HepG2 (cell line): ENCODE measurements at regions not wholly inside any gene's neighbourhood (a gene's known extent, or its start where the extent isn't known, plus 50 kb on each side); places are given as distances from the start of the nearest gene placed in this dataset.

Source experiments
- JDP2 ChIP-seq: sonication (generic); formaldehyde crosslinking; IDR thresholded peaks from 2 replicates; pipeline ENCODE4 v1.8.1; 2022; ENCODE audit warnings: missing genetic modification reagents, borderline replicate concordance
- ZNF432 ChIP-seq: sonication (generic); formaldehyde crosslinking; IDR thresholded peaks from 2 replicates; pipeline ENCODE4 v1.5.0; 2020; ENCODE audit warnings: missing genetic modification reagents, mild to moderate bottlenecking, borderline replicate concordance
- ZNF572 ChIP-seq: sonication (generic); formaldehyde crosslinking; IDR thresholded peaks from 2 replicates; pipeline ENCODE4 v1.5.1; 2020; ENCODE audit warnings: mild to moderate bottlenecking, missing genetic modification reagents
- TF ChIP-seq, protein P1 (sequence below): sonication (generic); formaldehyde crosslinking; conservative IDR thresholded peaks from 2 replicates; pipeline ENCODE4 v1.8.1; 2023; ENCODE audit warnings: missing genetic modification reagents
- TF ChIP-seq, protein P2 (sequence below): sonication (generic); formaldehyde crosslinking; IDR thresholded peaks from 2 replicates; pipeline ENCODE4 v1.4.0; 2020; ENCODE audit warnings: mild to moderate bottlenecking, missing genetic modification reagents

DNA sequence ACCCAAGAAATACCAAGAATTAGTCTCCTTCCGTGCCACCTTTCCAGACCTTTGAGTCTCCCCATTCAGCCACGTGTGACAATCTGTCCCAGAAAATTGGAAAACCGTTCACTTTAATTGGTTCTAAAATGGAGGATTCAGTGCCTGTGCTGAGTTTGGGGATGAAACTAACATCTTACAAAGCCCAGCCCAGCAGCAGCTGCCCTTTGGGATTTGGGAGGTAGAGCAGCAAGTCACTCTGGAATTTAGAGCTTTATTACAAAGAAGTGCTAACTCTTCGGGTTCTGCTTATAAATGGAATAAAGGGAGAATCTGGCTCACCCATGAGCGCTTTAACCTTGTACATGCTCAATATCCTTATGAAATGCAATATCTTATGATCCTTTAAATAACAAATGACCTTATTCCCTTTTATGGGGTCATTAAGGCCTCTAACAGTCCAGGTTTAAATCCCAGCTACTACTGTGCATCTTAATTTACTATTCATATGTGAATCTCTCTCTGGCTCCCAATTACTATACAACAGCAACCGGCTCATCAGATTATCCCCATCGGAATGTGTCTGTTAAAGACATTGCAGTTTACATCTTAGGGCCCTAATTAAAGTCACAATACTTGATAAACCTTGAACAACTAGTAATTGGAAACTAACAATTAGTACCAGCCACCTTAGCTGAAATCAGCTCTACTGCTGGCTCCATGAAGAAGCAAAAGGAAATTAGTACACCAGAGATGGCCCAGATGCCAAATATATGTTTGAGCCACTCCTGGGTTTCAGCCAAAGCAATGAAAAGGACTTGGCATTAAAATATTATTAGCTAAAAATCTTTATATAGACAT lies 271.8 kb upstream of the SMARCA2 start:
- TF ChIP-seq, protein P1, sequence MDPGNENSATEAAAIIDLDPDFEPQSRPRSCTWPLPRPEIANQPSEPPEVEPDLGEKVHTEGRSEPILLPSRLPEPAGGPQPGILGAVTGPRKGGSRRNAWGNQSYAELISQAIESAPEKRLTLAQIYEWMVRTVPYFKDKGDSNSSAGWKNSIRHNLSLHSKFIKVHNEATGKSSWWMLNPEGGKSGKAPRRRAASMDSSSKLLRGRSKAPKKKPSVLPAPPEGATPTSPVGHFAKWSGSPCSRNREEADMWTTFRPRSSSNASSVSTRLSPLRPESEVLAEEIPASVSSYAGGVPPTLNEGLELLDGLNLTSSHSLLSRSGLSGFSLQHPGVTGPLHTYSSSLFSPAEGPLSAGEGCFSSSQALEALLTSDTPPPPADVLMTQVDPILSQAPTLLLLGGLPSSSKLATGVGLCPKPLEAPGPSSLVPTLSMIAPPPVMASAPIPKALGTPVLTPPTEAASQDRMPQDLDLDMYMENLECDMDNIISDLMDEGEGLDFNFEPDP (CRISPR knock-in tag): no peak
- TF ChIP-seq, protein P2, sequence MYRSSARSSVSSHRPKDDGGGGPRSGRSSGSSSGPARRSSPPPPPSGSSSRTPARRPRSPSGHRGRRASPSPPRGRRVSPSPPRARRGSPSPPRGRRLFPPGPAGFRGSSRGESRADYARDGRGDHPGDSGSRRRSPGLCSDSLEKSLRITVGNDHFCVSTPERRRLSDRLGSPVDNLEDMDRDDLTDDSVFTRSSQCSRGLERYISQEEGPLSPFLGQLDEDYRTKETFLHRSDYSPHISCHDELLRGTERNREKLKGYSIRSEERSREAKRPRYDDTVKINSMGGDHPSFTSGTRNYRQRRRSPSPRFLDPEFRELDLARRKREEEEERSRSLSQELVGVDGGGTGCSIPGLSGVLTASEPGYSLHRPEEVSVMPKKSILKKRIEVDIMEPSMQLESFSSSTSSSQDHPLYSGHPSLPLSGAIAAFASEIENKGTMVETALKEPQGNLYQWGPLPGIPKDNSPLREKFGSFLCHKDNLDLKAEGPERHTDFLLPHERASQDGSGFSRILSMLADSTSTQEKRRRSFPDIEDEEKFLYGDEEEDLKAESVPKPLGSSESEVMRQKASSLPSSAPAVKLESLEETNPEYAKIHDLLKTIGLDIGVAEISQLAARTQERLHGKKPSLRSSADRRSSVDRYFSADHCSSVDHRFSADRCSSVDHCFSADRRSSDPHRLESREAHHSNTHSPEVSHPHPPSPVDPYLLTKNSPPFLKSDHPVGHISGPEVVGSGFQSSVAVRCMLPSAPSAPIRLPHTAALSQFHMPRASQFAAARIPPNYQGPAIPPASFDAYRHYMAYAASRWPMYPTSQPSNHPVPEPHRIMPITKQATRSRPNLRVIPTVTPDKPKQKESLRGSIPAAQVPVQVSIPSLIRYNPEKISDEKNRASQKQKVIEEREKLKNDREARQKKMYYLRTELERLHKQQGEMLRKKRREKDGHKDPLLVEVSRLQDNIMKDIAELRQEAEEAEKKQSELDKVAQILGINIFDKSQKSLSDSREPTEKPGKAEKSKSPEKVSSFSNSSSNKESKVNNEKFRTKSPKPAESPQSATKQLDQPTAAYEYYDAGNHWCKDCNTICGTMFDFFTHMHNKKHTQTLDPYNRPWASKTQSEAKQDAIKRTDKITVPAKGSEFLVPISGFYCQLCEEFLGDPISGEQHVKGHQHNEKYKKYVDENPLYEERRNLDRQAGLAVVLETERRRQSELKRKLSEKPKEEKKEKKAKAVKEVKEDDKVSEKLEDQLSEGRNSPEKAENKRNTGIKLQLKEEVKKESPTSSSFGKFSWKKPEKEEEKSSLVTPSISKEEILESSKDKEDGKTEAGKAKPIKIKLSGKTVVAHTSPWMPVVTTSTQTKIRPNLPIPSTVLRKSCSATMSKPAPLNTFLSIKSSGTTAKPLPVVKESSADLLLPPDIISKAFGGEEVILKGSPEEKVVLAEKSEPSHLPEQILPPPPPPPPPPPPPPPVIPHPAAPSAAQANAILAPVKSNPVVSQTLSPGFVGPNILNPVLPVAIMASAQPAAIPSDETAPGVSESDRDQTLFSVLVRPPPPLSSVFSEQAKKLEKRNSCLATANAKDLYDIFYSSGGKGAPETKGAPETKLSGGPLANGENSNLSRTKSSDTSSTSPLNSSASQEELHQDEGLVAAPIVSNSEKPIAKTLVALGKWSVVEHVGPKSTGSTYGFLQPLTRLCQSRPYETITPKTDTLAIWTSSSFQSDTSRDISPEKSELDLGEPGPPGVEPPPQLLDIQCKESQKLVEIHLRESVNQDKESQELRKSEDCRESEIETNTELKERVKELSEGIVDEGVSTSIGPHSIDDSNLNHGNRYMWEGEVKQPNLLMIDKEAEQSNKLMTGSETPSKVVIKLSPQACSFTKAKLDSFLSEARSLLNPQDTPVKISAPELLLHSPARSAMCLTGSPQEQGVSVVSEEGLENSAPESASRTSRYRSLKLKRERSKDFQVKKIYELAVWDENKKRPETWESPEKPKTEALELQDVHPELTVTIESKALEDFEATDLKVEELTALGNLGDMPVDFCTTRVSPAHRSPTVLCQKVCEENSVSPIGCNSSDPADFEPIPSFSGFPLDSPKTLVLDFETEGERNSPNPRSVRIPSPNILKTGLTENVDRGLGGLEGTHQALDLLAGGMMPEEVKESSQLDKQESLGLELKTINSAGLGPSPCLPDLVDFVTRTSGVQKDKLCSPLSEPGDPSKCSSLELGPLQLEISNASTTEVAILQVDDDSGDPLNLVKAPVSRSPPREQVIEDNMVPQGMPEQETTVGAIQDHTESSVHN: no peak
- no peak for TF ChIP-seq ZNF432
- TF ChIP-seq ZNF572 (CRISPR knock-in tag): no peak
- no peak for TF ChIP-seq JDP2 (CRISPR knock-in tag)
